GM12878 (cell line): ENCODE measurements at regions not wholly inside any gene's neighbourhood (a gene's known extent, or its start where the extent isn't known, plus 50 kb on each side); places are given as distances from the start of the nearest gene placed in this dataset.

Source experiments
- ATAC-seq: fragments of 200-7000 bp; cut with Tn5 transposase; 3 replicates; pipeline ENCODE4 v1.9.1; 2020; ENCODE audit warnings: mild to moderate bottlenecking, moderate library complexity
- BruUV-seq: library from RNA; stranded (reverse); fragments of 400-500 nt; replicated peaks from 2 replicates; lab custom pipeline; 2021; lab: Mats Ljungman, UMichigan
- CTCF ChIA-PET: fragments of 300-600 bp; sonication (Branson Sonifier 250); formaldehyde crosslinking; extraction: SDS; loops from one replicate; lab custom pipeline; 2021; ENCODE audit warnings: inconsistent platforms; lab: Yijun Ruan, JAX
- POLR2A ChIA-PET: fragments of 350-600 bp; formaldehyde crosslinking; extraction: SDS; loops from one replicate; lab custom pipeline; 2021; ENCODE audit warnings: inconsistent platforms; lab: Charles Lee
- RAD21 ChIA-PET: fragments of 300-600 bp; sonication (Branson Sonifier 250); formaldehyde crosslinking; loops from one replicate; lab custom pipeline; 2023; ENCODE audit warnings: antibody characterized with exemption; ENCODE audit not compliant: unreplicated experiment; lab: Charles Lee
- SMC1A ChIA-PET: fragments of 300-600 bp; sonication (Branson Sonifier 250); formaldehyde crosslinking; loops from one replicate; lab custom pipeline; 2023; ENCODE audit not compliant: unreplicated experiment, uncharacterized antibody; lab: Charles Lee
- DNase-seq: peaks from one replicate; pipeline ENCODE4 v3.0.0-alpha.2; 2011; ENCODE audit warnings: low read depth, low spot score
- FAIRE-seq: peaks from 3 replicates; lab custom pipeline; 2011; peaks lifted over from hg19 to GRCh38; lab: Jason Lieb, UNC
- H2AFZ ChIP-seq: 2 replicates; pipeline ENCODE4 v1.6.0; 2011; ENCODE audit warnings: low read depth, low read length, control low read depth; ENCODE audit not compliant: control insufficient read depth
- H3K27ac ChIP-seq: 2 replicates; pipeline ENCODE4 v1.5.1; 2011; ENCODE audit warnings: control low read depth; ENCODE audit not compliant: control insufficient read depth, insufficient read depth
- H3K27me3 ChIP-seq, 2 experiments: replicated peaks in 1 of 2; 2 replicates each; pipeline versions ENCODE4 v1.6.0 to v1.6.1; 2011; ENCODE audit warnings: low read length in 1 of 2; ENCODE audit not compliant: control insufficient read depth in 2 of 2, insufficient read depth in 2 of 2
- H3K36me3 ChIP-seq, 2 experiments: 2 replicates each; pipeline ENCODE4 v1.5.1; 2011; ENCODE audit warnings: low read length in 1 of 2; ENCODE audit not compliant: control insufficient read depth in 2 of 2, insufficient read depth in 2 of 2
- H3K4me1 ChIP-seq: 2 replicates; pipeline ENCODE4 v1.6.1; 2011; ENCODE audit warnings: mild to moderate bottlenecking, low read length, moderate library complexity, mixed read lengths; ENCODE audit not compliant: control insufficient read depth, insufficient read depth
- H3K4me2 ChIP-seq: 2 replicates; pipeline ENCODE4 v1.6.0; 2011; ENCODE audit warnings: control low read depth; ENCODE audit not compliant: control insufficient read depth, insufficient read depth
- H3K4me3 ChIP-seq: fragments of 200-600 bp; sonication (generic); 2 replicates; pipeline ENCODE4 v1.5.1; 2016
- H3K79me2 ChIP-seq: 2 replicates; pipeline ENCODE4 v1.6.0; 2011; ENCODE audit warnings: low read length; ENCODE audit not compliant: control insufficient read depth, insufficient read depth
- H3K9ac ChIP-seq: 2 replicates; pipeline ENCODE4 v1.8.0; 2011; ENCODE audit warnings: low read length, control low read depth, mixed read lengths; ENCODE audit not compliant: control insufficient read depth, insufficient read depth
- H3K9me3 ChIP-seq: replicated peaks from 3 replicates; pipeline ENCODE4 v1.5.1; 2011; ENCODE audit warnings: mild to moderate bottlenecking, low read length; ENCODE audit not compliant: control insufficient read depth, insufficient read depth
- H4K20me1 ChIP-seq: 2 replicates; pipeline ENCODE4 v1.6.0; 2011; ENCODE audit not compliant: control insufficient read depth, insufficient read depth
- ASH2L ChIP-seq: fragments of 300-600, 200-600 bp; sonication (generic); IDR thresholded peaks from 2 replicates; pipeline ENCODE4 v1.6.1; 2017; ENCODE audit warnings: low read depth, mild to moderate bottlenecking, borderline replicate concordance
- BCL11A ChIP-seq: IDR thresholded peaks from 2 replicates; pipeline ENCODE4 v1.6.1; 2011; ENCODE audit warnings: low read depth, low read length
- ZNF217 ChIP-seq: fragments of 450-650 bp; IDR thresholded peaks from 2 replicates; pipeline ENCODE4 v1.6.1; 2017; ENCODE audit warnings: antibody characterized with exemption, mild to moderate bottlenecking
- WGBS: methylation state at CpG from one replicate; pipeline ENCODE4 v1.1.6; 2016; ENCODE audit warnings: low lambda C conversion rate; ENCODE audit not compliant: insufficient replicate concordance, insufficient coverage; ENCODE audit errors: missing lambda C conversion rate; 5-methylcytosine and 5-hydroxymethylcytosine counted together
- in situ Hi-C: fragments of 300-500 bp; cut with MboI; formaldehyde crosslinking; loops from 9 replicates; pipeline ENCODE4 v1.14.3; 2018; ENCODE audit warnings: mixed read lengths
- intact Hi-C: fragments of 100-400 bp; cut with micrococcal nuclease; formaldehyde crosslinking; loops from one replicate; pipeline ENCODE4 v1.14.2; 2022; ENCODE audit not compliant: unreplicated experiment
- TF ChIP-seq, protein P1 (sequence below): fragments of 150-350 bp; IDR thresholded peaks from 2 replicates; pipeline ENCODE4 v1.6.1; 2016; ENCODE audit warnings: low read depth, low read length

DNA sequence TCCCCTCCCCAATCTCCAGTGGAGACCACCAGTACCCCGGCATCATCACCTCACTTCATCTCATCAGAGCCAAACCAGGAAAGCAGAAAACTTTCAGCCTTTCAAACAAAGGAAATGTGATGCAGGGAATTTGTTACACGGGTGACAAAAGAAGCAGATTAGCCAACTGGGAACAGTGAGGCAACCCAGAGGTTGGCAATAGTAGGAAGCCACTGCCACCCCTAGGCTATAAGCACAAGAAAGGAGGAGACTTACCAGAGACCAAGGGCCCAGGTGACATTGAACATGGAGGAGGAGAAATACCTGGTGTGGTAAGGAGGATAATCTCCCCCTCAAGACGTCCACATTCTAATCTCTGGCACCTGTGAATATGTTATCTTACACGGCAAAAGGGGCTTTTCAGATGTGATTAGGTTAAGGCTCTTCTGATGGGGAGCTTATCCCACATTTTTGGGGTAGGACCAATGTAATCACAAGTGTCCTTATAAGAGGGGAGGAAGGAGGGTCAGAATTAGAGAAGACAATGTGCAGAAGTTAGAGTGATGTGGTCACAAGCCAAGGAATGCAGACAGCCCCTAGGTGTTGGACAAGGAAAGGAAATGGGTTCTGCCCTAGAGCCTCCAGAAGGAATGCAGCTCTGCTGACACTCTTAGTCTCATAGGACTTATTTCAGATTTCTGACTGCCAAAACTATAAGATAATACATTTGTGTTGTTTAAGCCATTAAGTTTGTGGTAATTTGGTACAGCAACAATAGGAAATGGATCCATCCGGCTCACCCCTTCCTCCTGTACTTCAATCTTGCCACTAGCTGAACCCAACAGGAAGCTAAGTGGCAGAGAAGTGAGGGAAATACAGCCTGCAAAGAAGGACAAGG is 83.6 kb upstream of the VAV3 start:
- CTCF ChIA-PET = interaction anchor here (0.8 kb wide), 1 partner anchor 267 kb away, joined by 3 read pairs; no protein-coding TSS in a partner anchor
- Histone ChIP-seq H3K27ac (no peak overlapping the region), H3K9me3 (no peaks in the 10 kb centered on the region), H4K20me1 (no peaks in the 10 kb centered on the region), H3K4me3 (no peak overlapping the region), H3K36me3 (no peaks in the 10 kb centered on the region), H3K79me2 (no peaks in the 10 kb centered on the region), H3K4me1 (peaks cover 8% of the 10 kb centered on the region), H2AFZ (no peak overlapping the region), H3K27me3 (no peaks in the 10 kb centered on the region; a peak in 2 of 4 replicates), H3K9ac (no peak overlapping the region), H3K4me2 (no peak overlapping the region)
- DNase-seq = no peak
- TF ChIP-seq, protein P1, sequence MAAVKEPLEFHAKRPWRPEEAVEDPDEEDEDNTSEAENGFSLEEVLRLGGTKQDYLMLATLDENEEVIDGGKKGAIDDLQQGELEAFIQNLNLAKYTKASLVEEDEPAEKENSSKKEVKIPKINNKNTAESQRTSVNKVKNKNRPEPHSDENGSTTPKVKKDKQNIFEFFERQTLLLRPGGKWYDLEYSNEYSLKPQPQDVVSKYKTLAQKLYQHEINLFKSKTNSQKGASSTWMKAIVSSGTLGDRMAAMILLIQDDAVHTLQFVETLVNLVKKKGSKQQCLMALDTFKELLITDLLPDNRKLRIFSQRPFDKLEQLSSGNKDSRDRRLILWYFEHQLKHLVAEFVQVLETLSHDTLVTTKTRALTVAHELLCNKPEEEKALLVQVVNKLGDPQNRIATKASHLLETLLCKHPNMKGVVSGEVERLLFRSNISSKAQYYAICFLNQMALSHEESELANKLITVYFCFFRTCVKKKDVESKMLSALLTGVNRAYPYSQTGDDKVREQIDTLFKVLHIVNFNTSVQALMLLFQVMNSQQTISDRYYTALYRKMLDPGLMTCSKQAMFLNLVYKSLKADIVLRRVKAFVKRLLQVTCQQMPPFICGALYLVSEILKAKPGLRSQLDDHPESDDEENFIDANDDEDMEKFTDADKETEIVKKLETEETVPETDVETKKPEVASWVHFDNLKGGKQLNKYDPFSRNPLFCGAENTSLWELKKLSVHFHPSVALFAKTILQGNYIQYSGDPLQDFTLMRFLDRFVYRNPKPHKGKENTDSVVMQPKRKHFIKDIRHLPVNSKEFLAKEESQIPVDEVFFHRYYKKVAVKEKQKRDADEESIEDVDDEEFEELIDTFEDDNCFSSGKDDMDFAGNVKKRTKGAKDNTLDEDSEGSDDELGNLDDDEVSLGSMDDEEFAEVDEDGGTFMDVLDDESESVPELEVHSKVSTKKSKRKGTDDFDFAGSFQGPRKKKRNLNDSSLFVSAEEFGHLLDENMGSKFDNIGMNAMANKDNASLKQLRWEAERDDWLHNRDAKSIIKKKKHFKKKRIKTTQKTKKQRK = no peak
- TF ChIP-seq ASH2L = no peak
- TF ChIP-seq BCL11A = no peak
- no peak for TF ChIP-seq ZNF217
- in situ Hi-C loops (no loop called here), intact Hi-C loops (no loop called here)
- 27% methylated on average over 5 of the region's 5 CpGs for WGBS
- no peak for FAIRE-seq
- no TSS peak for BruUV-seq
- no peak for ATAC-seq
- POLR2A ChIA-PET = no interaction called here
- SMC1A ChIA-PET = interaction anchor here (1.2 kb wide), 1 partner anchor 265 kb away, joined by 3 read pairs; no protein-coding TSS in a partner anchor
- RAD21 ChIA-PET = no interaction called here
